RWPE1 (cell line): ENCODE measurements at regions not wholly inside any gene's neighbourhood (a gene's known extent, or its start where the extent isn't known, plus 50 kb on each side); places are given as distances from the start of the nearest gene placed in this dataset.

Experiments used
- CTCF ChIA-PET: fragments of 350-600 bp; sonication (Branson Sonifier 250); formaldehyde crosslinking; extraction: SDS; loops from one replicate; lab custom pipeline; 2021; lab: Yijun Ruan, JAX
- POLR2A ChIA-PET: fragments of 400-600 bp; formaldehyde crosslinking; extraction: SDS; loops from one replicate; lab custom pipeline; 2020; ENCODE audit warnings: antibody characterized with exemption; ENCODE audit not compliant: low non-redundant PET; lab: Yijun Ruan, JAX
- DNase-seq: peaks from one replicate; pipeline ENCODE4 v3.0.0; 2012; ENCODE audit warnings: low spot score
- H3K27ac ChIP-seq: fragments of 450-650 bp; 2 replicates; pipeline ENCODE4 v1.5.1; 2017
- TF ChIP-seq, protein P1 (sequence below): fragments of 450-650 bp; conservative IDR thresholded peaks from 2 replicates; pipeline ENCODE4 v1.5.1; 2017; ENCODE audit warnings: low read depth, mild to moderate bottlenecking

DNA sequence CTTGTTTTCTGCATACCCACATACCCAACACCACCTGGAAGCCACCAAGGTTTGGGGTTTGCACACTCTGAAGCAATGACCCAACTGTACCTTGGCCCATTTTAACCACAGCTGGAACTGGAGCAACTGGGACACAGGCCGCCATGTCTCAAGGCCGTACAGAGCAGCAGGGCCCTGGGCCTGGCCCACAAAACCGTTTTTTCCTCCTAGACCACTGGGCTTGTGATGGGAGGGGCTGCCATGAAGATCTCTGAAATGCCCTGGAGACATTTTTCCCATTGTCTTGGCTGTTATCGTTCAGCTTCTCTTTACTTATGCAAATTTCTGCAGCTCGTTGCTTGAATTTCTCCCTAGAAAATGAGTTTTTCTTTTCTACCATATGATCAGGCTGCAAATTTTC is 96.7 kb upstream of the PLEKHA5 start:
- no peak for DNase-seq
- POLR2A ChIA-PET, result no interaction called here
- TF ChIP-seq, protein P1, sequence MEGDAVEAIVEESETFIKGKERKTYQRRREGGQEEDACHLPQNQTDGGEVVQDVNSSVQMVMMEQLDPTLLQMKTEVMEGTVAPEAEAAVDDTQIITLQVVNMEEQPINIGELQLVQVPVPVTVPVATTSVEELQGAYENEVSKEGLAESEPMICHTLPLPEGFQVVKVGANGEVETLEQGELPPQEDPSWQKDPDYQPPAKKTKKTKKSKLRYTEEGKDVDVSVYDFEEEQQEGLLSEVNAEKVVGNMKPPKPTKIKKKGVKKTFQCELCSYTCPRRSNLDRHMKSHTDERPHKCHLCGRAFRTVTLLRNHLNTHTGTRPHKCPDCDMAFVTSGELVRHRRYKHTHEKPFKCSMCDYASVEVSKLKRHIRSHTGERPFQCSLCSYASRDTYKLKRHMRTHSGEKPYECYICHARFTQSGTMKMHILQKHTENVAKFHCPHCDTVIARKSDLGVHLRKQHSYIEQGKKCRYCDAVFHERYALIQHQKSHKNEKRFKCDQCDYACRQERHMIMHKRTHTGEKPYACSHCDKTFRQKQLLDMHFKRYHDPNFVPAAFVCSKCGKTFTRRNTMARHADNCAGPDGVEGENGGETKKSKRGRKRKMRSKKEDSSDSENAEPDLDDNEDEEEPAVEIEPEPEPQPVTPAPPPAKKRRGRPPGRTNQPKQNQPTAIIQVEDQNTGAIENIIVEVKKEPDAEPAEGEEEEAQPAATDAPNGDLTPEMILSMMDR, result no peak
- CTCF ChIA-PET, result no interaction called here
- no peak overlapping the region for H3K27ac ChIP-seq

DNA sequence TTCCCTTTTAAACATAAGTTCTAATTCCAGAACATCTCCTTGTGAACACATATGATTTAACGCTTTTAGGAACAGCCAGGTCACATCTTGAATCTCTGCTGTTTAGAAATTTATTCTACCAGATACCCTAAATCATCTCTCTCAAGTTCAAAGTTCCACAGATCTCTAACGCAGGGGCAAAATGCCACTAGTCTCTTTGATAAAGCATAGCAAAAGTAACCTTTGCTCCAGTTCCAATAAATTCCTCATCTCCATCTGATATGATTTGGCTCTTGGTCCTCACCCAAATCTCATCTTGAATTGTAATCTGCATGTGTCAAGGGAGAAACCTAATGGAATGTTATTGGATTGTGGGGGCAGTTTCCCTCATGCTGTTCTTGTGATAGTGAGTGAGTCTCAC is 96.3 kb upstream of the PLEKHA5 start:
- DNase-seq, result no peak
- TF ChIP-seq, protein P1, result no peak
- ChIA-PET CTCF (no interaction called here), POLR2A (no interaction called here)
- H3K27ac ChIP-seq, result no peak overlapping the region

DNA sequence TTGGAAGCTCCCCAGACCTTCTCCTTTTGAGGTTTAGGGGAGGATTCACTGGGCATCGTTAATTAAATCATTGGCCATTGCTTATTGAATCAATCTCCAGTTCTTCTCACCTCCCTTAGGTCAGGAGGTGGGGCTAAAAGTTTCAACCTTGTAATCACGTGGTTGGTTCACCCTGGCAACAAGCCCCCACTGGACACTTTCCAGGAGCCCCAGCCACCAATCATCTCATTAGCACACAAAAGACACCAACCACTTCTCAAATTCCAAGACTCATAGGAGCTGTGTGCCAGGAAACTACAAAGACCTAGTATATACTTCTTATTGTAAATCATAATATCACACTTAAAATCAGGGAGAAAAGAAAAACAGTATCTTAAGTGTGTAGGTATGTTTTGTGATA is 94.6 kb upstream of the PLEKHA5 start:
- POLR2A ChIA-PET, result no interaction called here
- DNase-seq, result no peak
- no peak overlapping the region for H3K27ac ChIP-seq
- TF ChIP-seq, protein P1, result no peak
- CTCF ChIA-PET, result no interaction called here

GRCh38 chr12:19035536-19035935 is 94.0 kb upstream of the PLEKHA5 start:
- no peak overlapping the region for H3K27ac ChIP-seq
- ChIA-PET CTCF (no interaction called here), POLR2A (no interaction called here)
- TF ChIP-seq, protein P1, result no peak
- no peak for DNase-seq

DNA sequence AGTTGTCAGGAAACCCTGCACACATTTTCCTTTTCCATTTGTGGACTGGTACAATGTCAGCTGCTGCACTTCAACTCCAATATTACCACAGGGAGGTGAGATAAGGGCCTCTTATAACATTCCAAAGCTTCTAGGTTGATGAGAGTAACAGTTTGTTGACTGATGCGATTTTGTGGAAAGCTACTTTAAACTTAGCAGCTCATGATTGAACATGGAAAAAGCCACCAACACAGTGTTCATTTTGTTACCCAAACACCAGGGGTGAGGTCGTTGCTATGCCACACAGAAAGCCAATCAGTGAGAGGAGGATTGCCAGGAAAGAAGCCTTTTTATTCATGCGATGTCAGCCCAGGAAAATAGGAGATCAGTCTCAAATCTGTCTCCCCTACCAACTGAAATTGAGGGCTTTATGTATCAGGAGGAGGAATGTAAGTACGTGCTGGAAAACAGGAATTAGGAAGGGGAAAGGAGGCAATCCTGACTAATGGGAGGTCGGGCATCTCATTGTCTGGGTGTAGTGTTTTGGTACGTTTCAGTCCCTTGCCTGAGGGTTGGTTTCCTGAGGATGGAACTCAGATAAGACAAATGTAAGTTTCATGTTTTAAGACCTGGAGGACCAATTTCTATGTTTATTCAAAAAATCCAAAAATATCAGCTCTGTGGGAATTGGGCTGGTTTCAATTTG is 92.7 kb upstream of the PLEKHA5 start:
- ChIA-PET CTCF (no interaction called here), POLR2A (no interaction called here)
- DNase-seq, result no peak
- TF ChIP-seq, protein P1, result no peak
- no peak overlapping the region for H3K27ac ChIP-seq

- ChIA-PET CTCF (interaction anchor here (0.5 to 0.6 kb wide), 2 partner anchors 92 to 232 kb away, joined by 3 read pairs; no protein-coding TSS in a partner anchor), POLR2A (no interaction called here)
- no peak overlapping the region for H3K27ac ChIP-seq
- no peak for DNase-seq
- TF ChIP-seq, protein P1, result no peak
Observed at GRCh38 chr12:19038209-19038608, 91.3 kb upstream of the PLEKHA5 start.
